Hepatocyte (in vitro differentiated cells): ENCODE measurements at regions not wholly inside any gene's neighbourhood (a gene's known extent, or its start where the extent isn't known, plus 50 kb on each side); places are given as distances from the start of the nearest gene placed in this dataset.
"Not testable (repeated sequence)": the region's sequence is repeated elsewhere in the genome, so short reads cannot be mapped to it uniquely, and the experiment has no call there.

Source experiments
- DNase-seq: peaks from one replicate; pipeline ENCODE4 v3.0.0-alpha.2; 2016; ENCODE audit warnings: low spot score
- H2AFZ ChIP-seq: fragments of 200-600 bp; sonication (generic); 2 replicates; pipeline ENCODE4 v1.6.0; 2016; ENCODE audit warnings: antibody characterized with exemption, mild to moderate bottlenecking
- H3K27ac ChIP-seq: fragments of 200-600 bp; sonication (generic); 2 replicates; pipeline ENCODE4 v1.5.1; 2016; ENCODE audit warnings: mild to moderate bottlenecking
- H3K27me3 ChIP-seq: fragments of 200-600 bp; sonication (generic); 2 replicates; pipeline ENCODE4 v1.6.1; 2016
- H3K36me3 ChIP-seq: fragments of 200-600 bp; sonication (generic); replicated peaks from 2 replicates; pipeline ENCODE4 v1.5.1; 2016; ENCODE audit warnings: low read depth; ENCODE audit not compliant: insufficient read depth
- H3K4me1 ChIP-seq: fragments of 200-600 bp; sonication (generic); 2 replicates; pipeline ENCODE4 v1.5.1; 2016; ENCODE audit warnings: mild to moderate bottlenecking, moderate library complexity; ENCODE audit not compliant: insufficient read depth
- H3K4me2 ChIP-seq: fragments of 200-600 bp; sonication (generic); 2 replicates; pipeline ENCODE4 v1.6.0; 2016
- H3K4me3 ChIP-seq: fragments of 200-600 bp; sonication (generic); 2 replicates; pipeline ENCODE4 v1.5.1; 2016; ENCODE audit warnings: mild to moderate bottlenecking
- H3K79me2 ChIP-seq: fragments of 200-600 bp; sonication (generic); 2 replicates; pipeline ENCODE4 v1.6.0; 2017; ENCODE audit warnings: mild to moderate bottlenecking
- H3K9me2 ChIP-seq: fragments of 200-600 bp; sonication (generic); replicated peaks from 2 replicates; pipeline ENCODE4 v1.6.0; 2017; ENCODE audit warnings: mild to moderate bottlenecking; ENCODE audit not compliant: insufficient read depth
- H3K9me3 ChIP-seq: fragments of 200-600 bp; sonication (generic); 2 replicates; pipeline ENCODE4 v1.5.1; 2016; ENCODE audit warnings: low read depth, mild to moderate bottlenecking
- H4K20me1 ChIP-seq: fragments of 200-600 bp; sonication (generic); 2 replicates; pipeline ENCODE4 v1.6.0; 2016; ENCODE audit warnings: mild to moderate bottlenecking; ENCODE audit not compliant: insufficient read depth, poor library complexity, severe bottlenecking
- EZH2 ChIP-seq: fragments of 200-600 bp; sonication (generic); IDR thresholded peaks from 2 replicates; pipeline ENCODE4 v1.6.1; 2016; ENCODE audit warnings: antibody characterized with exemption, mild to moderate bottlenecking, borderline replicate concordance
- EZH2phosphoT487 ChIP-seq: fragments of 200-600 bp; sonication (generic); IDR thresholded peaks from one replicate; pipeline ENCODE4 v1.6.1; 2018; ENCODE audit warnings: antibody characterized with exemption, mild to moderate bottlenecking, low read depth, moderate library complexity; ENCODE audit not compliant: unreplicated experiment, severe bottlenecking
- WGBS: methylation state at CpG from one replicate; pipeline ENCODE4 v1.1.6; 2016; ENCODE audit warnings: low lambda C conversion rate; ENCODE audit errors: missing lambda C conversion rate; 5-methylcytosine and 5-hydroxymethylcytosine counted together
- TF ChIP-seq, protein P1 (sequence below): fragments of 200-600 bp; sonication (generic); IDR thresholded peaks from 2 replicates; pipeline ENCODE4 v1.5.1; 2016; ENCODE audit warnings: antibody characterized with exemption, mild to moderate bottlenecking; ENCODE audit not compliant: poor library complexity

- 83% methylated on average over 8 of the region's 8 CpGs for WGBS
- Histone ChIP-seq H2AFZ (no peak overlapping the region), H3K9me3 (no peaks in the 10 kb centered on the region), H3K4me1 (peaks cover 50% of the 10 kb centered on the region), H3K4me2 (no peak overlapping the region), H3K9me2 (no peaks in the 10 kb centered on the region), H3K4me3 (no peak overlapping the region), H3K27ac (no peak overlapping the region), H4K20me1 (no peaks in the 10 kb centered on the region), H3K27me3 (no peaks in the 10 kb centered on the region), H3K36me3 (no peaks in the 10 kb centered on the region), H3K79me2 (no peaks in the 10 kb centered on the region)
- DNase-seq, result no peak
- TF ChIP-seq EZH2 (no peak), EZH2phosphoT487 (no peak)
- TF ChIP-seq, protein P1, sequence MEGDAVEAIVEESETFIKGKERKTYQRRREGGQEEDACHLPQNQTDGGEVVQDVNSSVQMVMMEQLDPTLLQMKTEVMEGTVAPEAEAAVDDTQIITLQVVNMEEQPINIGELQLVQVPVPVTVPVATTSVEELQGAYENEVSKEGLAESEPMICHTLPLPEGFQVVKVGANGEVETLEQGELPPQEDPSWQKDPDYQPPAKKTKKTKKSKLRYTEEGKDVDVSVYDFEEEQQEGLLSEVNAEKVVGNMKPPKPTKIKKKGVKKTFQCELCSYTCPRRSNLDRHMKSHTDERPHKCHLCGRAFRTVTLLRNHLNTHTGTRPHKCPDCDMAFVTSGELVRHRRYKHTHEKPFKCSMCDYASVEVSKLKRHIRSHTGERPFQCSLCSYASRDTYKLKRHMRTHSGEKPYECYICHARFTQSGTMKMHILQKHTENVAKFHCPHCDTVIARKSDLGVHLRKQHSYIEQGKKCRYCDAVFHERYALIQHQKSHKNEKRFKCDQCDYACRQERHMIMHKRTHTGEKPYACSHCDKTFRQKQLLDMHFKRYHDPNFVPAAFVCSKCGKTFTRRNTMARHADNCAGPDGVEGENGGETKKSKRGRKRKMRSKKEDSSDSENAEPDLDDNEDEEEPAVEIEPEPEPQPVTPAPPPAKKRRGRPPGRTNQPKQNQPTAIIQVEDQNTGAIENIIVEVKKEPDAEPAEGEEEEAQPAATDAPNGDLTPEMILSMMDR, result no peak
These were observed 93.4 kb upstream of the COL5A1 start for GRCh38 chr9:134548185-134548584.

DNA sequence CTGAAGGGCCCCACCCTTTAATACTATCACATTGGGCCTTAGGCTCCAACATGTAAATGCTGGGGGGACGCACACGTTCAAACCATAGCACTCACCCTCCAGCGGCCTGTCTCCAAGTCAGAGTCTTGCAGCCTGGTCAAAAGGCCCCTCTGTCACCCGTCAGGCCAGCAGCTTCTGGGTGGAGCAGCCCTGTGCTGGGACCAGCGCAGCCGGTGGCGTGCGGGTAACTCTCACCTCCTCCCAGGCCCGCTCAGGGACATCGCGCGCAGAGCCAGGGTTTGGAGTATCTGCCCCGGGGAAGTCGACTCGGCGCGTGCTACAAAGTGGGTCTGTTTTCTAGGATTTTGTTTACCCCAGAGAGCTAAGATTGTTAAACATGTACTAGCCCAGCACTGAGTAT is 93.0 kb upstream of the COL5A1 start:
- H3K9me2 ChIP-seq, result no peaks in the 10 kb centered on the region
- H3K79me2 ChIP-seq, result no peaks in the 10 kb centered on the region
- H3K27ac ChIP-seq, result no peak overlapping the region
- no peaks in the 10 kb centered on the region for H4K20me1 ChIP-seq
- peaks cover 52% of the 10 kb centered on the region for H3K4me1 ChIP-seq
- no peaks in the 10 kb centered on the region for H3K36me3 ChIP-seq
- no peak for DNase-seq
- no peak for TF ChIP-seq EZH2phosphoT487
- TF ChIP-seq, protein P1, result no peak
- TF ChIP-seq EZH2, result no peak
- no peaks in the 10 kb centered on the region for H3K27me3 ChIP-seq
- no peak overlapping the region for H3K4me3 ChIP-seq
- no peaks in the 10 kb centered on the region for H3K9me3 ChIP-seq
- 92% methylated on average over 17 of the region's 17 CpGs for WGBS
- no peak overlapping the region for H2AFZ ChIP-seq
- no peak overlapping the region for H3K4me2 ChIP-seq

GRCh38 chr9:134549336-134549735 is 92.3 kb upstream of the COL5A1 start:
- Histone ChIP-seq H3K27ac (no peak overlapping the region), H3K4me1 (peaks cover 48% of the 10 kb centered on the region), H3K4me2 (no peak overlapping the region), H3K4me3 (no peak overlapping the region), H3K9me3 (no peaks in the 10 kb centered on the region), H2AFZ (no peak overlapping the region), H3K27me3 (no peaks in the 10 kb centered on the region), H3K79me2 (no peaks in the 10 kb centered on the region), H3K9me2 (no peaks in the 10 kb centered on the region), H4K20me1 (no peaks in the 10 kb centered on the region), H3K36me3 (no peaks in the 10 kb centered on the region)
- 92% methylated on average over 12 of the region's 13 CpGs for WGBS
- TF ChIP-seq EZH2, result no peak
- TF ChIP-seq EZH2phosphoT487, result no peak
- TF ChIP-seq, protein P1, result no peak
- no peak for DNase-seq

GRCh38 chr9:134550081-134550480 is 91.5 kb upstream of the COL5A1 start:
- H2AFZ ChIP-seq, H4K20me1 ChIP-seq, H3K4me2 ChIP-seq, H3K36me3 ChIP-seq, H3K79me2 ChIP-seq, H3K9me3 ChIP-seq, H3K27ac ChIP-seq, H3K9me2 ChIP-seq, H3K4me3 ChIP-seq, DNase-seq, H3K27me3 ChIP-seq: not testable (repeated sequence)
- peaks cover 46% of the 10 kb centered on the region for H3K4me1 ChIP-seq
- WGBS, result 89% methylated on average over 3 of the region's 7 CpGs
